Esophagus muscularis mucosa (tissue), 4 donors: ENCODE measurements at regions not wholly inside any gene's neighbourhood (a gene's known extent, or its start where the extent isn't known, plus 50 kb on each side); places are given as distances from the start of the nearest gene placed in this dataset.

ENCODE experiments used
- CTCF ChIP-seq, 3 experiments: fragments of 200-600 bp in 2 of 3; fragments of 450-650 bp in 1 of 3; sonication (generic) in 2 of 3; IDR thresholded peaks; one replicate each; pipeline ENCODE4 v1.5.1; 2017 to 2019; ENCODE audit warnings: antibody characterized with exemption in 3 of 3, mild to moderate bottlenecking in 2 of 3, moderate library complexity in 1 of 3
- EP300 ChIP-seq: sonication (generic); formaldehyde crosslinking; IDR thresholded peaks from one replicate; pipeline ENCODE4 v1.6.1; 2017; ENCODE audit warnings: antibody characterized with exemption
- POLR2A ChIP-seq: fragments of 450-650 bp; IDR thresholded peaks from one replicate; pipeline ENCODE4 v1.6.1; 2017; ENCODE audit warnings: antibody characterized with exemption, moderate library complexity, mild to moderate bottlenecking, low read depth
- POLR2AphosphoS5 ChIP-seq, 2 donors: sonication (generic); formaldehyde crosslinking; IDR thresholded peaks; one replicate each; pipeline ENCODE4 v1.6.1; 2017; ENCODE audit warnings: antibody characterized with exemption in 2 of 2

GRCh38 chr10:10716972-10717371, 300.7 kb upstream of the CELF2 start:
- TF ChIP-seq POLR2A (no peak), POLR2AphosphoS5 (IDR thresholded peaks at IDR 0.05) (no peak), CTCF (IDR thresholded peaks at IDR 0.05) (no peak), EP300 (no peak)
